OCI-LY3 (cell line): ENCODE measurements at regions not wholly inside any gene's neighbourhood (a gene's known extent, or its start where the extent isn't known, plus 50 kb on each side); places are given as distances from the start of the nearest gene placed in this dataset.

Experiments used
- H2AFZ ChIP-seq: fragments of 200-600, 300-600 bp; shearing (Covaris generic); 2 replicates; pipeline ENCODE4 v1.6.0; 2014; ENCODE audit warnings: antibody characterized with exemption, low read depth, low read length
- H3K27ac ChIP-seq: fragments of 200-600, 300-600 bp; sonication (generic); 2 replicates; pipeline ENCODE4 v1.5.1; 2014; ENCODE audit warnings: mild to moderate bottlenecking, low read length, moderate library complexity, mixed read lengths
- H3K27me3 ChIP-seq: fragments of 200-600, 300-600 bp; sonication (generic); 2 replicates; pipeline ENCODE4 v1.6.1; 2014; ENCODE audit warnings: low read depth, low read length, mixed read lengths
- H3K36me3 ChIP-seq: fragments of 200-600, 300-600 bp; sonication (generic); replicated peaks from 2 replicates; pipeline ENCODE3; 2014; ENCODE audit warnings: low read depth, low read length, mixed read lengths
- H3K4me1 ChIP-seq: fragments of 300-600, 200-600 bp; sonication (generic); 2 replicates; pipeline ENCODE4 v1.6.1; 2014; ENCODE audit warnings: low read length, mixed read lengths
- H3K4me2 ChIP-seq: fragments of 200-600, 300-600 bp; sonication (generic); 2 replicates; pipeline ENCODE4 v1.6.1; 2014; ENCODE audit warnings: low read length, mixed read lengths
- H3K4me3 ChIP-seq: fragments of 300-600, 200-600 bp; sonication (generic); 2 replicates; pipeline ENCODE4 v1.5.1; 2014; ENCODE audit warnings: antibody characterized with exemption, mild to moderate bottlenecking, low read length, moderate library complexity
- H3K79me2 ChIP-seq: fragments of 300-600, 200-600 bp; shearing (Covaris generic); 2 replicates; pipeline ENCODE4 v1.6.1; 2014; ENCODE audit warnings: mild to moderate bottlenecking, low read length, mixed read lengths
- H3K9ac ChIP-seq: fragments of 300-600, 200-600 bp; shearing (Covaris generic); 2 replicates; pipeline ENCODE4 v1.6.0; 2014; ENCODE audit warnings: mild to moderate bottlenecking, low read length, moderate library complexity
- H3K9me3 ChIP-seq: fragments of 200-600, 300-600 bp; shearing (Covaris generic); 2 replicates; pipeline ENCODE4 v1.6.1; 2014; ENCODE audit warnings: low read length, mixed read lengths; ENCODE audit not compliant: insufficient read depth
- H4K20me1 ChIP-seq: fragments of 200-600, 300-600 bp; sonication (generic); 2 replicates; pipeline ENCODE4 v1.6.1; 2016; ENCODE audit warnings: low read length, mixed read lengths; ENCODE audit not compliant: insufficient read depth
- EZH2phosphoT487 ChIP-seq: fragments of 200-600 bp; shearing (Covaris generic); IDR thresholded peaks from 2 replicates; pipeline ENCODE4 v1.6.1; 2018; ENCODE audit warnings: antibody characterized with exemption, mixed run types, low read depth
- TF ChIP-seq, protein P1 (sequence below): fragments of 200-600, 300-600 bp; sonication (generic); IDR thresholded peaks from 2 replicates; pipeline ENCODE4 v1.5.1; 2014; ENCODE audit warnings: antibody characterized with exemption, low read length, low read depth

- Histone ChIP-seq H2AFZ (no peak overlapping the region), H3K27me3 (no peaks in the 10 kb centered on the region), H4K20me1 (no peaks in the 10 kb centered on the region; the same call in 1 of the 2 replicates), H3K4me2 (no peak overlapping the region), H3K9me3 (no peaks in the 10 kb centered on the region), H3K9ac (no peak overlapping the region), H3K4me1 (no peaks in the 10 kb centered on the region), H3K4me3 (no peak overlapping the region), H3K36me3 (no peaks in the 10 kb centered on the region), H3K79me2 (no peaks in the 10 kb centered on the region), H3K27ac (no peak overlapping the region)
- TF ChIP-seq EZH2phosphoT487, result no peak
- TF ChIP-seq, protein P1, sequence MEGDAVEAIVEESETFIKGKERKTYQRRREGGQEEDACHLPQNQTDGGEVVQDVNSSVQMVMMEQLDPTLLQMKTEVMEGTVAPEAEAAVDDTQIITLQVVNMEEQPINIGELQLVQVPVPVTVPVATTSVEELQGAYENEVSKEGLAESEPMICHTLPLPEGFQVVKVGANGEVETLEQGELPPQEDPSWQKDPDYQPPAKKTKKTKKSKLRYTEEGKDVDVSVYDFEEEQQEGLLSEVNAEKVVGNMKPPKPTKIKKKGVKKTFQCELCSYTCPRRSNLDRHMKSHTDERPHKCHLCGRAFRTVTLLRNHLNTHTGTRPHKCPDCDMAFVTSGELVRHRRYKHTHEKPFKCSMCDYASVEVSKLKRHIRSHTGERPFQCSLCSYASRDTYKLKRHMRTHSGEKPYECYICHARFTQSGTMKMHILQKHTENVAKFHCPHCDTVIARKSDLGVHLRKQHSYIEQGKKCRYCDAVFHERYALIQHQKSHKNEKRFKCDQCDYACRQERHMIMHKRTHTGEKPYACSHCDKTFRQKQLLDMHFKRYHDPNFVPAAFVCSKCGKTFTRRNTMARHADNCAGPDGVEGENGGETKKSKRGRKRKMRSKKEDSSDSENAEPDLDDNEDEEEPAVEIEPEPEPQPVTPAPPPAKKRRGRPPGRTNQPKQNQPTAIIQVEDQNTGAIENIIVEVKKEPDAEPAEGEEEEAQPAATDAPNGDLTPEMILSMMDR, result no peak
These were observed 1341.1 kb downstream of the BRD1 start for GRCh38 chr22:48486558-48486957.

DNA sequence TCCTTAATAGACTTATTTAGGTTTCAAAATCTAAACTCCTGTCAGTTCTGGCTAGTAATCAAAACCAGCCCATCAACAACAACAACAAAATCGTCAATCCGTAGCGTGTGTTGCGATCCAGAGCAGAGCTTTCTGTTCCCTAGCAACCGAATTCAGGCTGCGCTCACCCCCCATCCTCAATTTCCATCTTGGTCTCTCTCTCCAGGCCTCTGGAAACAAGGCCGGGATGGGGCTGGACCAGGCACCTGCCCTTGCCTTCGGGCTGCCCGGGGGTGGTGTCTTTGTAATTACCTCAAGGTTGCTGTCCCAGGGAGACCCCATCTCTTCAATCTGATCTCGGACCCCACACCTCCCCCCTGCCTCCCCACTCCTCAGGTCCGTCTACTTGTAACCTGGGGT lies 1341.5 kb downstream of the BRD1 start:
- no peak overlapping the region for H3K4me3 ChIP-seq
- TF ChIP-seq EZH2phosphoT487, result no peak
- no peaks in the 10 kb centered on the region for H3K9me3 ChIP-seq
- no peak overlapping the region for H3K9ac ChIP-seq
- H3K27ac ChIP-seq, result no peak overlapping the region
- H3K4me1 ChIP-seq, result no peaks in the 10 kb centered on the region
- H3K27me3 ChIP-seq, result no peaks in the 10 kb centered on the region
- H3K36me3 ChIP-seq, result no peaks in the 10 kb centered on the region
- H3K4me2 ChIP-seq, result no peak overlapping the region
- no peak overlapping the region for H2AFZ ChIP-seq
- no peaks in the 10 kb centered on the region for H3K79me2 ChIP-seq
- no peaks in the 10 kb centered on the region; the same call in 1 of the 2 replicates for H4K20me1 ChIP-seq

- TF ChIP-seq EZH2phosphoT487, result no peak
- TF ChIP-seq, protein P1, result no peak
- no peak overlapping the region for H3K4me3 ChIP-seq
- no peaks in the 10 kb centered on the region for H3K36me3 ChIP-seq
- H4K20me1 ChIP-seq, result no peaks in the 10 kb centered on the region; the same call in 1 of the 2 replicates
- H2AFZ ChIP-seq, result no peak overlapping the region
- H3K27ac ChIP-seq, result no peak overlapping the region
- H3K79me2 ChIP-seq, result no peaks in the 10 kb centered on the region
- H3K9me3 ChIP-seq, result no peaks in the 10 kb centered on the region
- no peak overlapping the region for H3K9ac ChIP-seq
- H3K4me2 ChIP-seq, result no peak overlapping the region
- H3K4me1 ChIP-seq, result no peaks in the 10 kb centered on the region
- no peaks in the 10 kb centered on the region for H3K27me3 ChIP-seq
These were observed 1342.2 kb downstream of the BRD1 start for GRCh38 chr22:48485149-48486133.

DNA sequence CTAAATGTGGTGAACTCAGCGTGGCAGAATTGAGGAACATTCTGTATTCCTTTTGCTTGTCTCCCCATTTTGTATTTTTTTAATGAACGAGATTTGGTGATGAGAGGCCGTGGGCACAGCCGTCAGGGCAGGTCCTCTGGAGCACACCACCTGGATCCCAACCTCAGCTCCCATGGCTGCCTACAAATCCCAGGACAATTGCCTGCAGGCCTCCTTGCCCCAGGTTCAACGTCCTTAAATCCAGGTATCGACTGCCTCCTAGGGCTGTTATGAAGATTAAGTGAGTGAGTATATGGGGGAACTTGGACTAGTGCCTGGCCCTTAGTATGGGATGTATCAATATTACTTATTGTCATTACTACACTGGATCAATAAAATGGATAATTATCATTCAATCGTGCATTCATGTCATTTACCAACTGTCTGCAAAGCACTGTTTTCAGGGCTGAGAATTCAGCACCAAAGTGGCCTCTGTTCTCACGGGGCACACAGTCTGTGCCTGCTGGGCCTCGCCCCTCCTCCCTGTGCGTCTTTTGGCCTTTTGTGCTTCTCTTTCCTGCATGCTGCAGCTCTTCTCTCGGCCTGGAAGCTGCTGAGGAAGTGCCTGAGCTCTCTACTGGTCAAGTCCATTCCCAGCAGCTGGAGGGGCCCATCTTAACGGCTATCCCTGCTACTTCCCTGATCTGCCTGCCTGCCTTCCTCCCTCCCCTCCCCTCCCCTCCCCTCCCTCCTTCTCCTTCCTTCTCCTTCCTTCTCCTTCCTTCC lies 1343.7 kb downstream of the BRD1 start:
- no peaks in the 10 kb centered on the region for H3K36me3 ChIP-seq
- H3K4me1 ChIP-seq, result no peaks in the 10 kb centered on the region
- H4K20me1 ChIP-seq, result no peaks in the 10 kb centered on the region; the same call in 1 of the 2 replicates
- H3K27ac ChIP-seq, result no peak overlapping the region
- no peak overlapping the region for H3K4me2 ChIP-seq
- H3K79me2 ChIP-seq, result no peaks in the 10 kb centered on the region
- no peak overlapping the region for H2AFZ ChIP-seq
- H3K27me3 ChIP-seq, result peaks cover 3% of the 10 kb centered on the region; the same call in 1 of the 2 replicates
- no peaks in the 10 kb centered on the region for H3K9me3 ChIP-seq
- H3K9ac ChIP-seq, result no peak overlapping the region
- H3K4me3 ChIP-seq, result no peak overlapping the region
- TF ChIP-seq, protein P1, result no peak
- TF ChIP-seq EZH2phosphoT487, result no peak
